ENCODE measurements at regions not wholly inside any gene's neighbourhood (a gene's known extent, or its start where the extent isn't known, plus 50 kb on each side); places are given as distances from the start of the nearest gene placed in this dataset.

DNA sequence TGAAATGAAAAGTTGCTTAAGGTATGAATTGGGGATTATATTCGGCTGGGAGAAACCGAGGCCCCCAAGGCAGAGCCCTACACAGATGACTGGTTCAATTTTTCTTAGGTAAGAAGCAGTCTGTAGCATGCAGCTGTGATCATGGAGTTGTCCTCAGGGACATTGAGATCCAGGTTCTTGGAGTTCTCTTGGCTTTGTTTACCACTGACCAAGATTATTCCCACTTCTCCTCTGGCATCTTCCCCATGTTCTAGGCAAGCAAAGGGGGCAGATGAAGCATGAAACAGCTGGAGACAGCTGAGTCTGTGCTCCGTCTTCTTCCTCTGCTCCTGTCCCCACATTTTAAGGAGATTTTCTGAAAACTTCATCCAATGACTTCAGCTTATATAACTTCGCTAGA is 129.5 kb upstream of the BMPER start:
- TF ChIP-seq POLR2AphosphoS5 (IDR thresholded peaks at IDR 0.05; ENCODE audit: low read depth, low read length) = no peak
- TF ChIP-seq, protein P1, sequence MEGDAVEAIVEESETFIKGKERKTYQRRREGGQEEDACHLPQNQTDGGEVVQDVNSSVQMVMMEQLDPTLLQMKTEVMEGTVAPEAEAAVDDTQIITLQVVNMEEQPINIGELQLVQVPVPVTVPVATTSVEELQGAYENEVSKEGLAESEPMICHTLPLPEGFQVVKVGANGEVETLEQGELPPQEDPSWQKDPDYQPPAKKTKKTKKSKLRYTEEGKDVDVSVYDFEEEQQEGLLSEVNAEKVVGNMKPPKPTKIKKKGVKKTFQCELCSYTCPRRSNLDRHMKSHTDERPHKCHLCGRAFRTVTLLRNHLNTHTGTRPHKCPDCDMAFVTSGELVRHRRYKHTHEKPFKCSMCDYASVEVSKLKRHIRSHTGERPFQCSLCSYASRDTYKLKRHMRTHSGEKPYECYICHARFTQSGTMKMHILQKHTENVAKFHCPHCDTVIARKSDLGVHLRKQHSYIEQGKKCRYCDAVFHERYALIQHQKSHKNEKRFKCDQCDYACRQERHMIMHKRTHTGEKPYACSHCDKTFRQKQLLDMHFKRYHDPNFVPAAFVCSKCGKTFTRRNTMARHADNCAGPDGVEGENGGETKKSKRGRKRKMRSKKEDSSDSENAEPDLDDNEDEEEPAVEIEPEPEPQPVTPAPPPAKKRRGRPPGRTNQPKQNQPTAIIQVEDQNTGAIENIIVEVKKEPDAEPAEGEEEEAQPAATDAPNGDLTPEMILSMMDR (IDR thresholded peaks at IDR 0.05) = no peak
- TF ChIP-seq, protein P2, sequence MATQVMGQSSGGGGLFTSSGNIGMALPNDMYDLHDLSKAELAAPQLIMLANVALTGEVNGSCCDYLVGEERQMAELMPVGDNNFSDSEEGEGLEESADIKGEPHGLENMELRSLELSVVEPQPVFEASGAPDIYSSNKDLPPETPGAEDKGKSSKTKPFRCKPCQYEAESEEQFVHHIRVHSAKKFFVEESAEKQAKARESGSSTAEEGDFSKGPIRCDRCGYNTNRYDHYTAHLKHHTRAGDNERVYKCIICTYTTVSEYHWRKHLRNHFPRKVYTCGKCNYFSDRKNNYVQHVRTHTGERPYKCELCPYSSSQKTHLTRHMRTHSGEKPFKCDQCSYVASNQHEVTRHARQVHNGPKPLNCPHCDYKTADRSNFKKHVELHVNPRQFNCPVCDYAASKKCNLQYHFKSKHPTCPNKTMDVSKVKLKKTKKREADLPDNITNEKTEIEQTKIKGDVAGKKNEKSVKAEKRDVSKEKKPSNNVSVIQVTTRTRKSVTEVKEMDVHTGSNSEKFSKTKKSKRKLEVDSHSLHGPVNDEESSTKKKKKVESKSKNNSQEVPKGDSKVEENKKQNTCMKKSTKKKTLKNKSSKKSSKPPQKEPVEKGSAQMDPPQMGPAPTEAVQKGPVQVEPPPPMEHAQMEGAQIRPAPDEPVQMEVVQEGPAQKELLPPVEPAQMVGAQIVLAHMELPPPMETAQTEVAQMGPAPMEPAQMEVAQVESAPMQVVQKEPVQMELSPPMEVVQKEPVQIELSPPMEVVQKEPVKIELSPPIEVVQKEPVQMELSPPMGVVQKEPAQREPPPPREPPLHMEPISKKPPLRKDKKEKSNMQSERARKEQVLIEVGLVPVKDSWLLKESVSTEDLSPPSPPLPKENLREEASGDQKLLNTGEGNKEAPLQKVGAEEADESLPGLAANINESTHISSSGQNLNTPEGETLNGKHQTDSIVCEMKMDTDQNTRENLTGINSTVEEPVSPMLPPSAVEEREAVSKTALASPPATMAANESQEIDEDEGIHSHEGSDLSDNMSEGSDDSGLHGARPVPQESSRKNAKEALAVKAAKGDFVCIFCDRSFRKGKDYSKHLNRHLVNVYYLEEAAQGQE (IDR thresholded peaks at IDR 0.05; ENCODE audit: insufficient read depth in 1 of 2, low read depth in 2 of 2, low read length in 1 of 2) = no peak
- TF ChIP-seq TCF7L2 (IDR thresholded peaks at IDR 0.05; ENCODE audit: low read depth, low read length) = no peak
- no peak for TF ChIP-seq SIN3A (IDR thresholded peaks at IDR 0.05; ENCODE audit: borderline replicate concordance, insufficient read depth, low read depth, low read length)
